Calu3 (cell line): ENCODE measurements at regions not wholly inside any gene's neighbourhood (a gene's known extent, or its start where the extent isn't known, plus 50 kb on each side); places are given as distances from the start of the nearest gene placed in this dataset.

Experiments
- BruUV-seq: library from RNA; stranded (reverse); fragments of 400-500 nt; replicated peaks from 2 replicates; lab custom pipeline; 2021; lab: Mats Ljungman, UMichigan
- CTCF ChIA-PET: fragments of 300-600 bp; sonication (Branson Sonifier 250); formaldehyde crosslinking; loops from one replicate; lab custom pipeline; 2022; ENCODE audit warnings: antibody characterized with exemption; lab: Charles Lee
- DNase-seq: peaks from one replicate; pipeline ENCODE4 v3.0.0; 2022
- H3K27ac Mint-ChIP-seq: one replicate; pipeline ENCODE4 v1.8.0; 2022; ENCODE audit warnings: mixed read lengths; ENCODE audit not compliant: unreplicated experiment
- H3K27me3 Mint-ChIP-seq: one replicate; pipeline ENCODE4 v1.8.0; 2022; ENCODE audit warnings: mixed read lengths; ENCODE audit not compliant: unreplicated experiment
- H3K36me3 Mint-ChIP-seq: one replicate; pipeline ENCODE4 v1.8.0; 2022; ENCODE audit warnings: mild to moderate bottlenecking, moderate library complexity, mixed read lengths; ENCODE audit not compliant: insufficient read depth, unreplicated experiment
- H3K4me1 Mint-ChIP-seq: one replicate; pipeline ENCODE4 v1.8.0; 2022; ENCODE audit warnings: mild to moderate bottlenecking, low read depth, mixed read lengths; ENCODE audit not compliant: unreplicated experiment
- H3K4me3 Mint-ChIP-seq: one replicate; pipeline ENCODE4 v1.8.0; 2022; ENCODE audit warnings: mild to moderate bottlenecking, low read depth, moderate library complexity, mixed read lengths; ENCODE audit not compliant: unreplicated experiment
- H3K9me3 Mint-ChIP-seq: one replicate; pipeline ENCODE4 v1.8.0; 2022; ENCODE audit warnings: low read depth, mixed read lengths; ENCODE audit not compliant: unreplicated experiment
- intact Hi-C: fragments of 100-400 bp; cut with micrococcal nuclease; formaldehyde crosslinking; loops from one replicate; pipeline ENCODE4 v1.10.0; 2022; ENCODE audit not compliant: unreplicated experiment
- TF ChIP-seq, protein P1 (sequence below): fragments of 200-600 bp; IDR thresholded peaks from one replicate; pipeline ENCODE4 v1.8.0; 2022; ENCODE audit warnings: antibody characterized with exemption; ENCODE audit not compliant: unreplicated experiment

- intact Hi-C loops, result no loop called here
- Mint-ChIP-seq H3K36me3 (no peaks in the 10 kb centered on the region), H3K27ac (no peak overlapping the region), H3K9me3 (peaks cover 4% of the 10 kb centered on the region), H3K4me3 (no peak overlapping the region), H3K4me1 (peaks cover 21% of the 10 kb centered on the region), H3K27me3 (no peaks in the 10 kb centered on the region)
- TF ChIP-seq, protein P1, sequence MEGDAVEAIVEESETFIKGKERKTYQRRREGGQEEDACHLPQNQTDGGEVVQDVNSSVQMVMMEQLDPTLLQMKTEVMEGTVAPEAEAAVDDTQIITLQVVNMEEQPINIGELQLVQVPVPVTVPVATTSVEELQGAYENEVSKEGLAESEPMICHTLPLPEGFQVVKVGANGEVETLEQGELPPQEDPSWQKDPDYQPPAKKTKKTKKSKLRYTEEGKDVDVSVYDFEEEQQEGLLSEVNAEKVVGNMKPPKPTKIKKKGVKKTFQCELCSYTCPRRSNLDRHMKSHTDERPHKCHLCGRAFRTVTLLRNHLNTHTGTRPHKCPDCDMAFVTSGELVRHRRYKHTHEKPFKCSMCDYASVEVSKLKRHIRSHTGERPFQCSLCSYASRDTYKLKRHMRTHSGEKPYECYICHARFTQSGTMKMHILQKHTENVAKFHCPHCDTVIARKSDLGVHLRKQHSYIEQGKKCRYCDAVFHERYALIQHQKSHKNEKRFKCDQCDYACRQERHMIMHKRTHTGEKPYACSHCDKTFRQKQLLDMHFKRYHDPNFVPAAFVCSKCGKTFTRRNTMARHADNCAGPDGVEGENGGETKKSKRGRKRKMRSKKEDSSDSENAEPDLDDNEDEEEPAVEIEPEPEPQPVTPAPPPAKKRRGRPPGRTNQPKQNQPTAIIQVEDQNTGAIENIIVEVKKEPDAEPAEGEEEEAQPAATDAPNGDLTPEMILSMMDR, result no peak
- no TSS peak for BruUV-seq
- DNase-seq, result no peak
- CTCF ChIA-PET, result no interaction called here
Measured at GRCh38 chr2:41913311-41913710, 134.5 kb upstream of the PKDCC start.

GRCh38 chr2:41913921-41914609, 133.8 kb upstream of the PKDCC start:
- CTCF ChIA-PET, result no interaction called here
- Mint-ChIP-seq H3K27me3 (no peaks in the 10 kb centered on the region), H3K27ac (no peak overlapping the region), H3K36me3 (no peaks in the 10 kb centered on the region), H3K9me3 (peaks cover 4% of the 10 kb centered on the region), H3K4me3 (no peak overlapping the region), H3K4me1 (peaks cover 14% of the 10 kb centered on the region)
- intact Hi-C loops, result no loop called here
- no TSS peak for BruUV-seq
- DNase-seq, result no peak
- TF ChIP-seq, protein P1, result no peak

GRCh38 chr2:41914936-41915335, 132.9 kb upstream of the PKDCC start:
- BruUV-seq, result no TSS peak
- Mint-ChIP-seq H3K9me3 (peaks cover 4% of the 10 kb centered on the region), H3K36me3 (no peaks in the 10 kb centered on the region), H3K27me3 (no peaks in the 10 kb centered on the region), H3K4me1 (peaks cover 14% of the 10 kb centered on the region), H3K27ac (no peak overlapping the region), H3K4me3 (no peak overlapping the region)
- intact Hi-C loops, result no loop called here
- CTCF ChIA-PET, result no interaction called here
- DNase-seq, result no peak
- TF ChIP-seq, protein P1, result no peak

DNA sequence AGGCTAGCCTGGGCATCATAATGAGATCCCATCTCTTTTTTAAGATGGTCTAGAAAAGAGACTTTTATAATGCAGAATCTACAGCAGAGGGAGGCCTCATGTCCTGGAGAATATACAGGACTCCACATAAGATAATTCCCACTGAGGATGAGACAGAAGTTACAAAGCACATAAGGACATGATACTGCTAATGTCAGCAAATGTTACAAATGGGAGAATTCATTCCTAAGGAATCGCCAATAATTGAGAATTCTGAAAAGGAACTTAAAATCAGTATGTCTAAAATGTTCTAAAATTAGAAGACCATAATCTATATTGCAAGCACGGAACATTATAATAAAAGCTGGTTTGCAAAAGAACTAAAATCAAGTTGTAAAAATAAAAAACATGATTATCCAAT, 131.6 kb upstream of the PKDCC start:
- Mint-ChIP-seq H3K9me3 (peaks cover 4% of the 10 kb centered on the region), H3K4me1 (peaks cover 16% of the 10 kb centered on the region), H3K36me3 (no peaks in the 10 kb centered on the region), H3K4me3 (no peak overlapping the region), H3K27ac (no peak overlapping the region), H3K27me3 (no peaks in the 10 kb centered on the region)
- TF ChIP-seq, protein P1, result no peak
- intact Hi-C loops, result no loop called here
- CTCF ChIA-PET, result no interaction called here
- DNase-seq, result no peak
- BruUV-seq, result no TSS peak
